SHP77 (cell line): ENCODE measurements at regions not wholly inside any gene's neighbourhood (a gene's known extent, or its start where the extent isn't known, plus 50 kb on each side); places are given as distances from the start of the nearest gene placed in this dataset.

Experiments
- DNase-seq, 2 experiments: peaks; one replicate each; lab custom pipeline; 2025; lab: John Stamatoyannopoulos, UW

- peak; percentile 82 to 83 for DNase-seq
These were observed 117.8 kb downstream of the FOXA2 start for GRCh38 chr20:22466447-22467171.

GRCh38 chr20:22465622-22466446 is 118.5 kb downstream of the FOXA2 start:
- no peak for DNase-seq

- DNase-seq = no peak
These were observed 119.9 kb downstream of the FOXA2 start for GRCh38 chr20:22464312-22465003.

GRCh38 chr20:22462975-22463914 is 121.1 kb downstream of the FOXA2 start:
- peak; percentile 92 to 94 for DNase-seq

- no peak for DNase-seq
These were observed 123.6 kb downstream of the FOXA2 start for GRCh38 chr20:22460803-22461202.

GRCh38 chr20:22460231-22460630 is 124.1 kb downstream of the FOXA2 start:
- no peak for DNase-seq

GRCh38 chr20:22459754-22460153 is 124.6 kb downstream of the FOXA2 start:
- no peak for DNase-seq

- no peak for DNase-seq
These were observed 128.3 kb downstream of the FOXA2 start for GRCh38 chr20:22456109-22456508.

- DNase-seq = no peak
These were observed 129.1 kb downstream of the FOXA2 start for GRCh38 chr20:22455259-22455658.

- peak; percentile 85 to 92 for DNase-seq
These were observed 130.9 kb downstream of the FOXA2 start for GRCh38 chr20:22453244-22454080.

- peak; percentile 84 to 87 for DNase-seq
These were observed 131.8 kb downstream of the FOXA2 start for GRCh38 chr20:22452442-22453011.

GRCh38 chr20:22450537-22450936 is 133.8 kb downstream of the FOXA2 start:
- no peak for DNase-seq

GRCh38 chr20:22449188-22449973 is 135.0 kb downstream of the FOXA2 start:
- peak; percentile 67 to 81 for DNase-seq

GRCh38 chr20:22447447-22447778 is 137.0 kb downstream of the FOXA2 start:
- DNase-seq = no peak

- no peak for DNase-seq
These were observed 137.5 kb downstream of the FOXA2 start for GRCh38 chr20:22446613-22447446.

- no peak for DNase-seq
These were observed 142.1 kb downstream of the FOXA2 start for GRCh38 chr20:22442318-22442717.

- DNase-seq = peak; percentile 35 to 54
These were observed 145.4 kb downstream of the FOXA2 start for GRCh38 chr20:22438926-22439325.

- no peak for DNase-seq
These were observed 146.0 kb downstream of the FOXA2 start for GRCh38 chr20:22438346-22438745.

GRCh38 chr20:22437354-22437753 is 147.0 kb downstream of the FOXA2 start:
- no peak for DNase-seq
